SU-DHL-6 (cell line): ENCODE measurements at regions not wholly inside any gene's neighbourhood (a gene's known extent, or its start where the extent isn't known, plus 50 kb on each side); places are given as distances from the start of the nearest gene placed in this dataset.

Experiments
- H2AFZ ChIP-seq: fragments of 200-600 bp; sonication (generic); 2 replicates; pipeline ENCODE4 v1.6.1; 2014; ENCODE audit warnings: low read depth, mild to moderate bottlenecking, moderate library complexity, mixed read lengths, antibody characterized with exemption, low read length; ENCODE audit not compliant: severe bottlenecking
- H3F3A ChIP-seq: fragments of 200-600 bp; shearing (Covaris generic); 2 replicates; pipeline ENCODE4 v1.6.0; 2016; ENCODE audit warnings: antibody characterized with exemption, mild to moderate bottlenecking; ENCODE audit not compliant: insufficient read depth
- H3K27ac ChIP-seq: fragments of 200-600 bp; sonication (generic); 2 replicates; pipeline ENCODE4 v1.5.1; 2016; ENCODE audit warnings: low read depth, mild to moderate bottlenecking, low read length, moderate library complexity, mixed read lengths
- H3K27me3 ChIP-seq: fragments of 200-600 bp; sonication (generic), shearing (Covaris generic); 2 replicates; pipeline ENCODE4 v1.6.0; 2014; ENCODE audit warnings: mild to moderate bottlenecking, low read length
- H3K36me3 ChIP-seq: fragments of 200-600 bp; sonication (generic); 2 replicates; pipeline ENCODE4 v1.6.1; 2014; ENCODE audit warnings: mild to moderate bottlenecking, low read length, mixed read lengths
- H3K4me2 ChIP-seq: fragments of 300-600, 200-600 bp; shearing (Covaris generic), sonication (generic); 2 replicates; pipeline ENCODE4 v1.6.0; 2014; ENCODE audit warnings: low read length, low read depth, mild to moderate bottlenecking; ENCODE audit not compliant: poor library complexity, severe bottlenecking
- H3K4me3 ChIP-seq: fragments of 200-600 bp; sonication (generic); 2 replicates; pipeline ENCODE4 v1.5.1; 2014; ENCODE audit warnings: antibody characterized with exemption, low read length, mild to moderate bottlenecking, mixed read lengths; ENCODE audit not compliant: insufficient read depth, poor library complexity, severe bottlenecking
- H3K79me2 ChIP-seq: fragments of 200-600 bp; sonication (generic); 2 replicates; pipeline ENCODE4 v1.6.1; 2014; ENCODE audit warnings: mild to moderate bottlenecking, low read length, moderate library complexity; ENCODE audit not compliant: insufficient read depth
- H3K9ac ChIP-seq: fragments of 200-600 bp; sonication (generic); 2 replicates; pipeline ENCODE4 v1.7.0; 2014; ENCODE audit warnings: mild to moderate bottlenecking, low read length
- H3K9me2 ChIP-seq: fragments of 200-600 bp; sonication (generic); replicated peaks from 2 replicates; pipeline ENCODE4 v1.6.1; 2014; ENCODE audit warnings: low read length; ENCODE audit not compliant: insufficient read depth
- H3K9me3 ChIP-seq: fragments of 200-600 bp; sonication (generic); 2 replicates; pipeline ENCODE4 v1.6.1; 2014; ENCODE audit warnings: low read length, mixed read lengths; ENCODE audit not compliant: insufficient read depth
- H4K20me1 ChIP-seq: fragments of 200-600 bp; sonication (generic); 2 replicates; pipeline ENCODE4 v1.6.1; 2014; ENCODE audit warnings: low read depth, mild to moderate bottlenecking, antibody characterized with exemption, low read length, moderate library complexity, mixed read lengths
- CTCF ChIP-seq: fragments of 200-600 bp; sonication (generic); IDR thresholded peaks from one replicate; pipeline ENCODE4 v1.5.1; 2017; ENCODE audit warnings: antibody characterized with exemption, mild to moderate bottlenecking, low read length, moderate library complexity; ENCODE audit not compliant: insufficient read depth, poor library complexity, severe bottlenecking
- EZH2phosphoT487 ChIP-seq: fragments of 200-600 bp; sonication (generic), shearing (Covaris generic); conservative IDR thresholded peaks from 2 replicates; pipeline ENCODE4 v1.6.1; 2018; ENCODE audit warnings: mild to moderate bottlenecking, antibody characterized with exemption, low read length, moderate library complexity, mixed read lengths

- no peak overlapping the region for H3K4me3 ChIP-seq
- H3K36me3 ChIP-seq = no peaks in the 10 kb centered on the region
- H3K79me2 ChIP-seq = no peaks in the 10 kb centered on the region
- H3K4me2 ChIP-seq = no peak overlapping the region
- no peak overlapping the region for H2AFZ ChIP-seq
- H3K9ac ChIP-seq = no peak overlapping the region
- H4K20me1 ChIP-seq = no peaks in the 10 kb centered on the region
- no peaks in the 10 kb centered on the region for H3K9me2 ChIP-seq
- TF ChIP-seq CTCF = no peak
- no peak overlapping the region for H3K27ac ChIP-seq
- no peaks in the 10 kb centered on the region for H3K27me3 ChIP-seq
- H3K9me3 ChIP-seq = no peaks in the 10 kb centered on the region
- H3F3A ChIP-seq = no peaks in the 10 kb centered on the region
Measured at GRCh38 chr1:36542024-36542961, 59.6 kb upstream of the CSF3R start.

- no peak overlapping the region for H3K9ac ChIP-seq
- no peaks in the 10 kb centered on the region for H3K9me2 ChIP-seq
- TF ChIP-seq EZH2phosphoT487 = no peak
- no peak for TF ChIP-seq CTCF
- H3K79me2 ChIP-seq = no peaks in the 10 kb centered on the region
- H3K27ac ChIP-seq = no peak overlapping the region
- no peaks in the 10 kb centered on the region for H4K20me1 ChIP-seq
- no peak overlapping the region for H3K4me3 ChIP-seq
- H3K9me3 ChIP-seq = no peaks in the 10 kb centered on the region
- no peaks in the 10 kb centered on the region for H3K27me3 ChIP-seq
- H3K36me3 ChIP-seq = no peaks in the 10 kb centered on the region
- H3F3A ChIP-seq = no peaks in the 10 kb centered on the region
- H3K4me2 ChIP-seq = no peak overlapping the region
- no peak overlapping the region for H2AFZ ChIP-seq
Measured at GRCh38 chr1:36540056-36540455, 57.3 kb upstream of the CSF3R start.

GRCh38 chr1:36539526-36539925, 56.8 kb upstream of the CSF3R start:
- H3F3A ChIP-seq = no peaks in the 10 kb centered on the region
- no peak overlapping the region for H3K9ac ChIP-seq
- no peaks in the 10 kb centered on the region for H3K36me3 ChIP-seq
- H3K9me3 ChIP-seq = no peaks in the 10 kb centered on the region
- no peaks in the 10 kb centered on the region for H3K27me3 ChIP-seq
- H3K79me2 ChIP-seq = no peaks in the 10 kb centered on the region
- H3K4me3 ChIP-seq = no peak overlapping the region
- no peak overlapping the region for H3K27ac ChIP-seq
- H2AFZ ChIP-seq = no peak overlapping the region
- no peaks in the 10 kb centered on the region for H4K20me1 ChIP-seq
- H3K9me2 ChIP-seq = no peaks in the 10 kb centered on the region
- no peak for TF ChIP-seq CTCF
- no peak for TF ChIP-seq EZH2phosphoT487
- H3K4me2 ChIP-seq = no peak overlapping the region
